ENCODE measurements at regions not wholly inside any gene's neighbourhood (a gene's known extent, or its start where the extent isn't known, plus 50 kb on each side); places are given as distances from the start of the nearest gene placed in this dataset.

- DNase-seq = no peak
Measured at GRCh38 chr2:2843969-2844548, 513.0 kb upstream of the MYT1L start.

- no peak for DNase-seq
Measured at GRCh38 chr2:2842466-2842865, 511.4 kb upstream of the MYT1L start.

GRCh38 chr2:2840681-2841300 is 509.7 kb upstream of the MYT1L start:
- no peak for DNase-seq

GRCh38 chr2:2839782-2840531 is 508.9 kb upstream of the MYT1L start:
- DNase-seq = no peak

GRCh38 chr2:2839393-2839781 is 508.3 kb upstream of the MYT1L start:
- no peak for DNase-seq

- no peak for DNase-seq
Measured at GRCh38 chr2:2838548-2838845, 507.4 kb upstream of the MYT1L start.

GRCh38 chr2:2837746-2838547 is 506.9 kb upstream of the MYT1L start:
- no peak for DNase-seq

GRCh38 chr2:2836343-2837070 is 505.4 kb upstream of the MYT1L start:
- no peak for DNase-seq

- DNase-seq = no peak
Measured at GRCh38 chr2:2834516-2835254, 503.6 kb upstream of the MYT1L start.

GRCh38 chr2:2834105-2834504 is 503.0 kb upstream of the MYT1L start:
- DNase-seq = no peak

GRCh38 chr2:2832657-2833056 is 501.6 kb upstream of the MYT1L start:
- no peak for DNase-seq

- DNase-seq = no peak
Measured at GRCh38 chr2:2831633-2832032, 500.6 kb upstream of the MYT1L start.

GRCh38 chr2:2830576-2830975 is 499.5 kb upstream of the MYT1L start:
- no peak for DNase-seq

- DNase-seq = no peak
Measured at GRCh38 chr2:2828774-2829368, 497.8 kb upstream of the MYT1L start.

- no peak for DNase-seq
Measured at GRCh38 chr2:2827761-2828221, 496.7 kb upstream of the MYT1L start.

GRCh38 chr2:2827046-2827636 is 496.1 kb upstream of the MYT1L start:
- no peak for DNase-seq

- DNase-seq = no peak
Measured at GRCh38 chr2:2826621-2827020, 495.5 kb upstream of the MYT1L start.

GRCh38 chr2:2826209-2826551 is 495.1 kb upstream of the MYT1L start:
- DNase-seq = no peak

- DNase-seq = no peak
Measured at GRCh38 chr2:2825516-2826208, 494.6 kb upstream of the MYT1L start.

GRCh38 chr2:2825062-2825461 is 494.0 kb upstream of the MYT1L start:
- DNase-seq = no peak

- DNase-seq = no peak
Measured at GRCh38 chr2:2824588-2824987, 493.5 kb upstream of the MYT1L start.
